Osteocyte (in vitro differentiated cells): ENCODE measurements at regions not wholly inside any gene's neighbourhood (a gene's known extent, or its start where the extent isn't known, plus 50 kb on each side); places are given as distances from the start of the nearest gene placed in this dataset.

Experiments used
- DNase-seq: peaks from one replicate; pipeline ENCODE4 v3.0.0; 2021; ENCODE audit warnings: mixed read lengths; ENCODE audit not compliant: unreplicated experiment; ENCODE audit errors: extremely low spot score
- H3K27ac Mint-ChIP-seq: one replicate; pipeline ENCODE4 v1.8.0; 2021; ENCODE audit warnings: mild to moderate bottlenecking, mixed read lengths; ENCODE audit not compliant: unreplicated experiment
- H3K27me3 Mint-ChIP-seq: one replicate; pipeline ENCODE4 v1.8.0; 2021; ENCODE audit warnings: mixed read lengths; ENCODE audit not compliant: unreplicated experiment
- H3K36me3 Mint-ChIP-seq: one replicate; pipeline ENCODE4 v1.8.0; 2021; ENCODE audit warnings: mixed read lengths; ENCODE audit not compliant: unreplicated experiment
- H3K4me1 Mint-ChIP-seq: one replicate; pipeline ENCODE4 v1.8.0; 2021; ENCODE audit warnings: mixed read lengths; ENCODE audit not compliant: unreplicated experiment
- H3K4me3 Mint-ChIP-seq: one replicate; pipeline ENCODE4 v1.8.0; 2021; ENCODE audit warnings: mild to moderate bottlenecking, moderate library complexity, mixed read lengths; ENCODE audit not compliant: unreplicated experiment
- H3K9me3 Mint-ChIP-seq: one replicate; pipeline ENCODE4 v1.8.0; 2021; ENCODE audit warnings: mixed read lengths; ENCODE audit not compliant: unreplicated experiment
- CTCF ChIP-seq: fragments of 200-600 bp; sonication (generic); IDR thresholded peaks from 2 replicates; pipeline ENCODE4 v1.5.0; 2021; ENCODE audit warnings: antibody characterized with exemption, mild to moderate bottlenecking, moderate library complexity

DNA sequence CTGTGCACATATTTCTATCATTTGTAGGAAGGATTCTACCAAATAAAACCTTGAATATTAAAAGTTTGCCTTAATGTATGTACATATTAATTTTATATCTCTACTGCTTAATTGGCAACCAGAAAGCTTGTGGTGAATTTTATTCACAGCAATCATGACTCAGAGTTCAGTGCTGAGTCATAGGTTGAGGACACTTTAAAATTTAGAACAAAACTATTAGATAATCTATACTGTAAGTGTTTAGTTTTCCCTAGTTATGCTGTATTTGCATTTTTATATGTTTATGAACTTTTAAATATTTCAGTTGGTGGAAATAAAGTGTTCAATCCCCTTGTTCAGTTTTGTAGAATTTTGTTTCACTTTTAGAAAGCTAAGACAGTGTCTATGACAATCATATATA, 841.5 kb downstream of the KCNT2 start:
- Mint-ChIP-seq H3K27ac (no peak overlapping the region), H3K4me3 (no peak overlapping the region), H3K36me3 (no peaks in the 10 kb centered on the region), H3K27me3 (no peaks in the 10 kb centered on the region), H3K4me1 (peaks cover 5% of the 10 kb centered on the region), H3K9me3 (no peaks in the 10 kb centered on the region)
- no peak for DNase-seq
- TF ChIP-seq CTCF: no peak

- Mint-ChIP-seq H3K4me1 (peaks cover 5% of the 10 kb centered on the region), H3K9me3 (no peaks in the 10 kb centered on the region), H3K27me3 (no peaks in the 10 kb centered on the region), H3K4me3 (no peak overlapping the region), H3K27ac (no peak overlapping the region), H3K36me3 (no peaks in the 10 kb centered on the region)
- TF ChIP-seq CTCF: no peak
- DNase-seq: no peak
Observed at GRCh38 chr1:195765099-195765498, 843.1 kb downstream of the KCNT2 start.

GRCh38 chr1:195763907-195764374, 844.3 kb downstream of the KCNT2 start:
- no peak for TF ChIP-seq CTCF
- DNase-seq: no peak
- Mint-ChIP-seq H3K27me3 (no peaks in the 10 kb centered on the region), H3K27ac (no peak overlapping the region), H3K4me3 (no peak overlapping the region), H3K36me3 (no peaks in the 10 kb centered on the region), H3K9me3 (no peaks in the 10 kb centered on the region), H3K4me1 (peaks cover 5% of the 10 kb centered on the region)

GRCh38 chr1:195763146-195763906, 844.9 kb downstream of the KCNT2 start:
- H3K4me3 Mint-ChIP-seq: no peak overlapping the region
- H3K36me3 Mint-ChIP-seq: no peaks in the 10 kb centered on the region
- H3K27ac Mint-ChIP-seq: no peak overlapping the region

DNA sequence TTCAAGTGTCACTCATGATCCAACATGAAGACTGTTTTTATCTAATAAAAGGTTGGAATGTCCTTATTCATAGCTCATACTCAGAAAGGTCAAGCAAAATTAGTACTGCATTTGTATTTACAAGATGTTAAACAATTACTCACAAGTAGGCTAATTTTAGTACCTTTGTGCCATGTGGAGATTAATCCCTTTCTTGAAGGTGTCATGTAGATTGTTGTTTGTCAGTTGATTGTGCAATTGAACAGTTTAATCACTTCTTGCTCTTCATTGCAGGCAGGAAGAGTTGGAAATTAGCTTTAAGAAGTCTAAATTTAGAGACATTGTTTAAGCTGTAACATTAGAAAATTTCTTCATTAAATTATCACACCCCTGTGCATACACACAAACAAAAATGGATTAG, 847.1 kb downstream of the KCNT2 start:
- H3K27me3 Mint-ChIP-seq: no peaks in the 10 kb centered on the region

More at GRCh38 chr1:195763146-195763906, 844.9 kb downstream of the KCNT2 start:
- no peaks in the 10 kb centered on the region for H3K27me3 Mint-ChIP-seq
- H3K4me1 Mint-ChIP-seq: peaks cover 5% of the 10 kb centered on the region
- TF ChIP-seq CTCF: no peak
- no peak for DNase-seq
- H3K9me3 Mint-ChIP-seq: no peaks in the 10 kb centered on the region

More for the DNA sequence above, 847.1 kb downstream of the KCNT2 start:
- Mint-ChIP-seq H3K27ac (no peak overlapping the region), H3K4me1 (no peaks in the 10 kb centered on the region), H3K9me3 (no peaks in the 10 kb centered on the region), H3K4me3 (no peak overlapping the region), H3K36me3 (no peaks in the 10 kb centered on the region)
- TF ChIP-seq CTCF: no peak
- DNase-seq: no peak
